Activated CD4-positive, CD25-positive, alpha-beta regulatory T cell treated with anti-CD3 and anti-CD28 coated beads, Interleukin-2, amount 50 U/mL, for 24 hours (primary cell): ENCODE measurements at regions not wholly inside any gene's neighbourhood (a gene's known extent, or its start where the extent isn't known, plus 50 kb on each side); places are given as distances from the start of the nearest gene placed in this dataset.
"Not testable (repeated sequence)": the region's sequence is repeated elsewhere in the genome, so short reads cannot be mapped to it uniquely, and the experiment has no call there.

Source experiments
- ATAC-seq, 2 donors: fragments of 150-1000 bp; cut with Tn5 transposase; one replicate each; pipeline ENCODE4 v1.10.0; 2021; ENCODE audit warnings: mild to moderate bottlenecking in 1 of 2, moderate library complexity in 1 of 2

GRCh38 chr9:73219985-73220626 is 68.4 kb downstream of the ANXA1 start:
- ATAC-seq: peak; percentile 74 to 81

GRCh38 chr9:73223594-73223993 is 71.9 kb downstream of the ANXA1 start:
- no peak for ATAC-seq

- no peak for ATAC-seq
These were observed 77.9 kb downstream of the ANXA1 start for GRCh38 chr9:73229543-73229942.

GRCh38 chr9:73230251-73230650 is 78.6 kb downstream of the ANXA1 start:
- no peak for ATAC-seq

DNA sequence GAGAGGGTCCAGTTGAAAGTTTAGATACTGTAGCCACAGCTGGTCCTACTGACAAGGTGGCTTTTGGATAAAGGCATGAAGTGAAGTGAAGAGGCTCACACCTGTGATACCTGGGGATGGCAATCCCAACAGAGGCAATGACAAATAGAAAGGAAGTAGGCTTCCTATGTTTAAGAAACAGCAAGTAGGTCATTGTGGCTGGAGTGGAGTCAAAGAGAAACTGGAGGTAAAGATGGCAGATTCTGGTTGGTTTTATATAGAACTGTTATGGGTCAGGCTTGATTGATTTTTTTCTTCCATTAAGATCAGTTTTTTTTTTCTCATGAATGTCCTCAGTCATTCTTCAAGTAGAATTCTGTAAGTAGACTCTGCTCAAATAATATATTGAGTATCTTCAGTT is 79.5 kb downstream of the ANXA1 start:
- ATAC-seq: no peak

- ATAC-seq: no peak
These were observed 81.8 kb downstream of the ANXA1 start for GRCh38 chr9:73233359-73234007.

GRCh38 chr9:73234008-73234360 is 82.3 kb downstream of the ANXA1 start:
- no peak for ATAC-seq

DNA sequence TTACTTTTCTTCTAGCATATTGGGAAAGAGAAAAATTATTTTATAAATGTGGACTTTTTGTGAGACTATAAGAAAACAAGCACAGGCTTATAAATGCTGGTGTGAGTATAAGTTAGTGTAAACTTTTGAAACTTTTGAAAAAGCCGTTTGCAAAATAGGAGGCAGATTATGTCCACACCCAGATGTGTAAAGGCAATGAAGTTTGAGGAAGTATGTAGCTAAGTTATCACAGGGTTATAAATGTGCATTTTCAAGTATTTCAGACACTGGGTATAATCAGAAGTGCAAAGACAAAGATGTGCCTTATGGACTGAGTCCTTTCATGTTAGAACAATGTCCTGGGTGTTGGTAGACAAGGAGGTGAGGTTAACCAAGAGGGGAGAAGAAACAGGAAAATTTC is 85.5 kb downstream of the ANXA1 start:
- no peak for ATAC-seq

DNA sequence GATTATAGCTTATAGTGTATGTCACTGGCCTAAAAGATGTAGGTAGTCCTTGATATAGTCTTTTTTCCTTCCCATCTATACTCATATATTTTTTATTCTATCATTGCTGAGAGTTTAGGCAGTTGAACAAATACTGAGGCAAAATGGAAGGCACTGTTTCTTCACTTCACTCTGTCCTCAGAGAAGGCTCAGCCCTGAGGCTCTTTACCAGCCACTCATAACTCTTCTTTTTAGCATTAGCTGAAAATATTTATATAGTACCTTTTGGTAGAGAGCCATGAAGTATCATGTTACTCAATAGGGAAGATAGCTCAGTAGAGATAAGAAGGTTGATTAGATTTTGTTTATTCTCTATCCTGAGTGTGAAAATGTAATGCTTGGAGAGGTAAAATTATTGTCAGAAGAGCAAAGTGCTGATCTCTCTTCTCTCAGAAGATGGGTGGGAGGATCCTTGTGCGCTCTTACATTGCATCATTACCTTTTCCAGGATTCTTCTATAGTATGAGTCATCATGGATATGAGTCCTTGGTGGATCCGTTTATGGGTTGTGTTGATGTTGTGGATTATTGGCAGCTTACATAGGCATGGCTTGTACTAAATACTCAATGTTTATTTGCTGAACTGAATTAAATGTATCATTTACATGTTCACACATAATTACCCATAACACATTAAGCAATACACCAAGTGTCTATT is 88.1 kb downstream of the ANXA1 start:
- ATAC-seq: no peak

- ATAC-seq: no peak
These were observed 91.4 kb downstream of the ANXA1 start for GRCh38 chr9:73243078-73243477.

DNA sequence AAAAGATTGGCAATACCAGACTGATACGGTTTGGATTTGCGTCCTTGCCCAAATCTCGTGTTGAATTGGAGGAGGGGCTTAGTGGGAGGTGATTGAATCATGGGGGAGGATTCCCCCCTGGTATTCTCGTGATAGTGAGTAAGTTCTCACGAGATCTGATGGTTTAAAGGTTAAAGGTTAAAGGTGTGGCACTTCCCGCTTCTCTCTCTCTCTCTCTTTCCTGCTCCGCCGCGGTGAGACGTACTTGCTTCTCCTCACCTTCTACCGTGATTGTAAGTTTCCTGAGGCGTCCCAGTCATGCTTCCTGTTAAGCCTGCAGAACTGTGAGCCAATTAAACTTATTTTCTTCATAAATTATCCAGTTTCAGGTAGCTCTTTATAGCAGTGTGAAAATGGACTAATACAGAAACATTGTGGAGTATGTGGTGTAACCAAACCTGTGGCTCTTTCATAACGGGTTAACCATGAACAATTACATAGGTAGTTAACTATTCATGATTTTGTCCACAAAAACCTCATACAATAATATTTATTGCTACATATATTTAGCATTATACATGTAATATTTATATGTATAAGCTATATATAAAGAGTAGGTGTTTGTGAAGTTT is 107.5 kb downstream of the ANXA1 start:
- ATAC-seq: no peak

DNA sequence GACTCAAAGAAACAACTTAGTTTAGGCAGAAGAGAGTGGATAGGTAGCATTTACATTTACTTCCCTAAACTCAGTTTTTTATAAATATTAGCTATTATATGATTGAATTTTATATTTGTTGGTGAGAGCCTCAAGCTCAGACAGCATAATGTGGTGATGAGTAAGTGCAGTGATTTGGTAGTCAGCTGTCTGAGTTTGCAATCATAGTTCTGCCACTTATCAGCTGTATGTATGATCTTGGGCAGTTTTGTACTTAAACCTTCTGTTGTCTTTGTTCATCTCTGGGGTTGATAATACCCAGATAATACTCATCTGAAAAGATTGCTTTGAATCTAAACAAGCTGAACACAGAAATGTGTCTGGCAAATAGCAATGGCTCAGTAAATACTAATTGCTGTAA is 108.8 kb downstream of the ANXA1 start:
- ATAC-seq: no peak

DNA sequence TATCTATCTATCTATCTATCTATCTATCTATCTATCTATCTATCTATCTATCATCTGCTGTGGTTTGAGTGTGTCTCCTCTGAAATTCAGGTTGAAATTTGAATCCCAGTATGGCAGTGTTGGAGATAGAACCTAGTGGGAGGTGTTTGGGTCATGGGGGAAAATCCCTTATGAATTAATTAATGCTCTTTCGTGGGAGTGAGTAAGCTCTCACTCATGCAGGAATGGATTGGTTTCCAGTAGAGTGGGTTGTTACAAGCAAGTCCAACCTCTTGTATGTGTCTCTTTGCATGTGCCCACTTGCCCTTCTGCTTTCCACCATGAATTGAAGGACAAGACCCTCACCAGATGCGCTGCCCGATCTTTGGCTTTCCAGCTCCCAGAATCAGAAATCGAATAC is 113.0 kb downstream of the ANXA1 start:
- ATAC-seq: no peak

GRCh38 chr9:73265876-73266275 is 114.2 kb downstream of the ANXA1 start:
- ATAC-seq: no peak

GRCh38 chr9:73269430-73270101 is 117.9 kb downstream of the ANXA1 start:
- no peak for ATAC-seq

DNA sequence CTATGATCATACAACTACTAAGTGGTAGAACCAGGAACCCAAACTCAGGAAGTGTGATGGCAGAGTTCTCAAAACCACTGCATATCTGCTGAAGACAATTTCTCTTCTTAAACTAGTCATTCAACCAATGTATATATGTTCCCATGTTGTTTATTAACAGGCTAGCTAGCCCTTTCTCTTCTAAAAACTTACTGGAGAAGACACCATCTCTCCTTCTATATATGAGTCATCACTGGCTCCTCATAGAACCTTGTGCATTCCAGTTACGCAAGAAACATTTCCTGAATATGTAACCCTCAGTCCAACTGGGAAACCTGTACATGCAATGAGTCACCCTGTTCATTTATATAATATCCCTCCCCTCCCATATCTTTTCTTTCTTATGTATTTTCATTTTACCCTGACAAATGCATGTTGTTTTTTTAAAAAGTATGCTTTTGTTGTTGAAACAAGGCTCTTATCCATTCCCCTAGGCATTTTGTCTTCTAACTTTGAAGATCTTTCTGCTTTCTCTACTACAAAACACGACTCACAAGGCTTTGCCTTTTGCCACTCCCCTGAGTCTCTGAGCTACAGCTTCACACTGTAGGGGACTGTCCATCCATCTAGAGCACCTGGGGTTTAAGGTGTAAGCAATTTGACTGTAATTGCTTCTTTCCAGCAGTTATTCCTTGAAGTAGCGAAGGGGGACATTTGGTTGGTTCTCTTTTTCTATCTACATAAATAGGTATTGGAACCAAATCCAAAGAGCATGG is 119.5 kb downstream of the ANXA1 start:
- ATAC-seq: no peak

- ATAC-seq: no peak
These were observed 128.4 kb downstream of the ANXA1 start for GRCh38 chr9:73280113-73280512.

- ATAC-seq: no peak
These were observed 132.7 kb downstream of the ANXA1 start for GRCh38 chr9:73284377-73284776.

- no peak for ATAC-seq
These were observed 142.7 kb downstream of the ANXA1 start for GRCh38 chr9:73294336-73294735.

DNA sequence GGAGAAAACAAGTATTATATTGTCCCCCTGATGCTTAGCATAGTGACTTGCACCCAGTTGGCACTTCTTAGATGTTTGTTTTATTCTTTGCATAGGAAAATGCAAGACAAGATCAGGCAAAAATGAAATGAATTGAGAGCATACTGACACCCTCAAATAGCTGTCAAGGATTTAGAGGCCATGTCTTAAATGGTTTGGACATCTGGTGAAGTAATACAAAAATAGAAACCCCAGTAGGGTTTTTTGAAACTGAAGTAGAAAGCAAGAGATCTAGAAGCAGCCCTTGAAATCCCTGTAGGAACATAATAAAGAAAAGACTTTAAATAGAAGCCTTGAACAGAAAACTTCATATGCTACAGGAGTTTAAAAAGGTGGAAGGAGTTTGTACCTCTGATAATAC is 174.3 kb downstream of the ANXA1 start:
- no peak for ATAC-seq

DNA sequence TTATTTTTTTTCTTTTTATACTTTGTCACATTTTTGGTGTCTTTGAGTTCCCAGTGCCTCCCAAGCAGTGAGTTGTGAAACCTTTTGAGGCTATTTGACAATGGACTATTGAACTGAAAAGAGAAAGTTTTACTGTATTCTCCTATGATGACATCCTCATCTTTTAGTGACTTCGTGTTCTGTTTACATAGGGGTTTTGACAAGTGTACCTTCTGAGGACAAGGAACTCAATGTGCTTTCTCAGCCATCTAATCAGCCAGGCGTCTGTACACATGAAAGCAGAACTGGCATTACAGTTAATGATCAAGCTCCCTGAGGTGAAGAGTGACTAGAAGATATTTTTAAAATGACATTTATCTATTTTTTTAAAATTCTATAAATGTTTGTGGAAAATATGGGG is 175.5 kb downstream of the ANXA1 start:
- no peak for ATAC-seq

DNA sequence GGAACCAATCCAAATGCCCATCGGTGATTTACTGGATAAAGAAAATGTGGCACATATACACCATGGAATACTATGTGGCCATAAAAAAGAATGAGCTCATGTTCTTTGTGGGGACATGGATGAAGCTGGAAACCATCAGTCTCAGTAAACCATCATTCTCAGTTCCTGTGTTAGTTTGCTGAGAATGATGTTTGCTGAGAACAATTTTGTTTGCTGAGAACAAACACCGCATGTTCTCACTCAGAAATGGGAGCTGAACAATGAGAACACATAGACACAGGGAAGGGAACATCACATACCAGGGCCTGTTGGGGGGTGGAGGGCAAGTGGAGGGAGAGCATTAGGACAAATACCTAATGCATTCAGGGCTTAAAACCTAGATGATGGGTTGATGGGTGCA is 185.5 kb downstream of the ANXA1 start:
- not testable (repeated sequence) for ATAC-seq

DNA sequence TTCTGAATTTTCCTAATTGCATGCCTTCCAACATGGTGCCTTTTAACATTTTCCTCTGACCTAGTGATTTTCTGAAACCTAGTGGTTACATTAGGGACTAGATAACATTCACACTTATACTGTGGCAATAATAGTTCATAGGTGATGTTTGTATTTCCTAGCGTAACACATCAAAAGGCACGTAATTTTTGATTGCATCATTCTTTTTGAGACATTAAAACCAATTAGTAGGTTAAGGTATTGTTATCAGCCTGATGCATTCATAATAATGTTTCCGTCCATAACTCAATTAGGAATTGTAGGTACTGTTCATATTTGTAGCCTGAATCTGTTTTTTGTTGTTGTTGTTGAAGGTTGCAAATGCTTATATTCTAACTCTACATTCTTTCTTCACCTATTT is 192.4 kb downstream of the ANXA1 start:
- no peak for ATAC-seq
